ENCODE measurements at regions not wholly inside any gene's neighbourhood (a gene's known extent, or its start where the extent isn't known, plus 50 kb on each side); places are given as distances from the start of the nearest gene placed in this dataset.

GRCh38 chr5:171660434-171660833 is 125.2 kb upstream of the SMIM23 start:
- DNase-seq, result peak; percentile 13

GRCh38 chr5:171661143-171661542 is 124.5 kb upstream of the SMIM23 start:
- DNase-seq, result no peak

GRCh38 chr5:171663311-171664085 is 122.1 kb upstream of the SMIM23 start:
- DNase-seq, result no peak

DNA sequence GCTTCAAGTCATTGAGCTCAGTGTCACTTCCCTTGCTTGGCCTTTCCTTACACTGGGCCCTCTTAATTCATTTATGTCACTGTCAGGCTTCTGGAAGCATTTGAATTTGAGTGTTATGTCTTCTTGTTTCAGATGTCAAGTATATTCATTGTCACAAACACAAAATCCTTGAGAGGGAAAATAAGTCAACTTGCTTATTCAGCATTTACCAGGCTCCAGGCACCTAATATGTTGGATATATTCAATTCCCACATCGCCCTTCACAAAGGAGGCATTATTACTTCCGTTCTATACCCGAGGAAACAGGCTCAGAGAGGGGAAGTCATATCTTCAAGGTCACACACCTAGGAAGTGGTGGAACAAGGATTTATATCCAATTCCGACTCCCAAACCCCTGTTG is 121.1 kb upstream of the SMIM23 start:
- no peak for DNase-seq

- DNase-seq, result no peak
Measured at GRCh38 chr5:171666815-171667214, 118.8 kb upstream of the SMIM23 start.

DNA sequence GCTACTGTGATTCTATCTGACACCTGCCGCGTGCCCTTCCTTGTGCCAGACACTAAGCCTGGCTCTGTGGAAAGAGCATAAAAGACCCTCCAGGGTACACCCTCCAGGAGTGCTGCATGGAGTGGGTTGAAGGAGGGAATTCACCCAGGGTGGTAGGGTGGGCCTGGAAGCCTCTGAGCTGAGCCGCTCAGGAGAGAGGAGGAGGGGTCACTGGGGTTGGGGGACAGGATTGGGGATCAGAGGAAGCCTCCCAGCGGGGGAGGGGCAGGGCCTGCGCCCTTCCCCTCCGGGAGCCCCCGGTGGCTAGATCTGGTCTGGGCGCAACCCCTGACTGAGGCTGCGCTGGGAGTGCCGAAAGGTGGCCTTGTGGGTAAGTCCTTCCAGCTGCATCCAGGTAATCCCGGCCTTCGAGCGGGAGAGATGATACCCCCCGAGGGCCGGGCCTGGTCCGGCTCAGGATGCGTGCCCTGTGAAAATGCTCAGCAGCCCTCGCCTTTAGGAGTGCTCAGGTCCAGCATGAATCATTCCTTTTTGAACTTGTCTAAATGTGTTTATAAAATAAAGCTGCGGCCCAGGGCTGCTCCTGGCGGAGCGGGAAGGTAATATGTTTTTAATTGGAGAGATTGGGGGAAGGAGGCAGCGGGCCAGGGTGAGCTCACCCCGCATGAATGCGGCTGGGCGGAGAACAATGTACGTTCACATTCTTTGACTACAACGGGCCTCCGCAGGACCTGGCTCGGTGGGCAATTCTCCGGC is 118.1 kb upstream of the SMIM23 start:
- DNase-seq, result no peak

GRCh38 chr5:171668097-171668412 is 117.6 kb upstream of the SMIM23 start:
- no peak for DNase-seq

GRCh38 chr5:171669571-171669970 is 116.0 kb upstream of the SMIM23 start:
- no peak for DNase-seq

DNA sequence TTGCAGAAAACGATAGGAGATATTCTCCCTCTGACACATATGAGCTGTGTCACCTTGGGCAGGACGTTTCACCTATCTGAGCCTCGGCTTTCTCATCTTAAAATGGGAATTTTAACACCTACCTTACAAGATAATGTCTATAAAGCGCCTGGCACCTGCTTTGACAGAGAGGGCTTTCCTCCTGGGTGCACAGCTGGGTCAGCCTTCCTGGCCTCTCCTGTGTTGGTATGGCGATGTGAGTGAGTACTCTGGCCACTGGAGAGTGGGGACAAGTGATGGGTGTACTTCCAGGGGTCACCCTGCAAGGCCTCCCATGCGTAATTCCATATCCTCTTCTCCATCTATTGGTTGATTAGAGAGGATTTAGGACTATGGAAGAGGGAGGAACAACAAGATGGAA is 113.1 kb upstream of the SMIM23 start:
- no peak for DNase-seq

- no peak for DNase-seq
Measured at GRCh38 chr5:171673328-171673727, 112.3 kb upstream of the SMIM23 start.

GRCh38 chr5:171673840-171674239 is 111.8 kb upstream of the SMIM23 start:
- no peak for DNase-seq

- DNase-seq, result no peak
Measured at GRCh38 chr5:171675511-171675910, 110.1 kb upstream of the SMIM23 start.

GRCh38 chr5:171676286-171676944 is 109.2 kb upstream of the SMIM23 start:
- no peak for DNase-seq

DNA sequence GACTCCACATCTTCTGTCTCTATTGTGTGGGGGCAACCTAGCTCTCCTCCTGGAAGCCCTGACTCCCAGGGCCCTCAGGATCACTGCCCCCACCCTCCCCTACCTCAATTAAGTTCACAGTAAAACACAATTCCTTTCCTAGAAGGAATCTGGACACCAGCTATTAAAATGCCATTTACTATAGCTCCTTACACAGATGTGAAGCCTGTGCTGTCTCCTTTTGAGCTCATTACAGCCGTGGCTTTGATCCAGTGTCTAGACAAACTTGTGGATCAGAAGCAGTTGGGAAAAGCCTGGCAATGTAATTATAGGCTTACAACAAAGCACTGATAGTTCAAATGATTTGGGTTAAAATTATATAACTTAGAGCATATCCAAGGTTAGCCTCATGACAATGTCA is 107.0 kb upstream of the SMIM23 start:
- DNase-seq, result no peak

- no peak for DNase-seq
Measured at GRCh38 chr5:171680485-171680884, 105.1 kb upstream of the SMIM23 start.

DNA sequence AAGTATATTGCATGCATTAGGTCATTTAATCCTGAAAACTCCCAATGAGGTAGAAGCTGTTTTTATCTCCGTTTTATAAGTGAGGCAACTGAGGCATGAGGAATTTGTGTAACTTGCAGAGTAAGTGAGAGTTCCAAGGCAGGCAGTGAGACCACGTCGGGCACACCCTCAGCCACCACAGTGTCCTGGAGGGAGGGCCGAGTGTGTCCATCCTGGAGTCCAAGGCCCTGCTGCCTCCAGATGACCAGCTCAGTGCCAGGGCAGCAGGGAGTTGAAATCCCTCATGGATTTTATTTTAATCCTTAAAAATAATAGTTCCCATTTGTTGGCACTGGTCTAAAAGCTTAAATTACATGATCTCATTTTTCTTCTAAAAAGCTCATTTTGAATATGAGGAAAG is 104.6 kb upstream of the SMIM23 start:
- no peak for DNase-seq

DNA sequence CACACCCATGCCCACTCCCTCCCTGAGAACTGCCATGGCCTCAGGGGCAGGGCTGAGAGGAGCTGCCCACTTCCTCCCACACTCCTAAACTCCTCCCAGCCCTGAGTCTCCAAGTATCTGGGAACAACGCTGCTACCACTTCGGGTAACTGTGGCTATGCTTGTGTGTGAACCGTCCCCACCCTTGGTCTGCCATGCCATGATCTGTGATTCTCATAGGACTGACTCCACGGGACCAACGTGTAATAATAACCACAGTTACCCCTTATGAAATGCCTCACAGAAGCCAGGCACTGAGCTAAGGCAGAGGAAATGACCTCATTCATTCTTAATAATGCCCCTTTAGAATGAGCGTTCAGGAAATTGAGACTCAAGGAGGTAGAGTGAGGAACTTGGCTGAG is 103.9 kb upstream of the SMIM23 start:
- DNase-seq, result no peak

DNA sequence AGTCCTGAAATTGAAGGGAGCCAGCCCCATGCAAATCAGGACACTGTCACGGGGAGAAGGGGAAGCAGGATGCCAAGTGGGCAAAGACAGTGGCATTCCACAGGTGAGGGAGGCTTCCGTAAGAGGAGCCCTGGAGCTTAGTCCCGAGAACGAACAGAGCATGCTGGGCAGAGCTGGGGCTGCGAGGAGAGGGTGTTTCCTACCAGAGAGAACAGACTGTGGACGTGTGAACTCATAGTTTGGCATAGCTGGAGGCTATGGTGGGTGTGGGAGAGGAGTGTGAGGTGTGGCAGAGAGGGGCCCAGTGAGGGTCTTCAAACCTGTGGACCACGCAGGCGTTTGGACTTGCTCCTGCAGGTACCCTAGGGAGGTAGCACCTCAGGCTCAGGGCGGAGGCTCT is 102.8 kb upstream of the SMIM23 start:
- DNase-seq, result no peak

DNA sequence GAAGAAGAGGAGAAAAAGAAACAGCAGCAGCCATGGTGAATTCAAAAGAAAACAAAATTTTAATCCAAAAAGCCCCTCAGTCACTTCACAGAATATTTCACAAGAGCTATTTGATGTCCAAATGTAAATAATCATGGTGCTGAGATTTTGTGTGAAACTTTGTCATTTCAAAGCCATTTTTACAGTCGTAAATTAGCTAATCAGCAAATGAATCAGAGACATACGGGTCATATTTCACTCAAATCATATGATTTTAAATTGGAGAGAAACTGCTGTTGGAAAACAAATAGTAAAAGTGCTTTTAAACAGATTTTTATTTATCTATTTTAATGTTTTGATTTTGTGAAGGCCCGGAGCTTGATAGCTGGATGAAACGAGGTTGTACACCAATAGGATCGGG is 101.4 kb upstream of the SMIM23 start:
- DNase-seq, result no peak

DNA sequence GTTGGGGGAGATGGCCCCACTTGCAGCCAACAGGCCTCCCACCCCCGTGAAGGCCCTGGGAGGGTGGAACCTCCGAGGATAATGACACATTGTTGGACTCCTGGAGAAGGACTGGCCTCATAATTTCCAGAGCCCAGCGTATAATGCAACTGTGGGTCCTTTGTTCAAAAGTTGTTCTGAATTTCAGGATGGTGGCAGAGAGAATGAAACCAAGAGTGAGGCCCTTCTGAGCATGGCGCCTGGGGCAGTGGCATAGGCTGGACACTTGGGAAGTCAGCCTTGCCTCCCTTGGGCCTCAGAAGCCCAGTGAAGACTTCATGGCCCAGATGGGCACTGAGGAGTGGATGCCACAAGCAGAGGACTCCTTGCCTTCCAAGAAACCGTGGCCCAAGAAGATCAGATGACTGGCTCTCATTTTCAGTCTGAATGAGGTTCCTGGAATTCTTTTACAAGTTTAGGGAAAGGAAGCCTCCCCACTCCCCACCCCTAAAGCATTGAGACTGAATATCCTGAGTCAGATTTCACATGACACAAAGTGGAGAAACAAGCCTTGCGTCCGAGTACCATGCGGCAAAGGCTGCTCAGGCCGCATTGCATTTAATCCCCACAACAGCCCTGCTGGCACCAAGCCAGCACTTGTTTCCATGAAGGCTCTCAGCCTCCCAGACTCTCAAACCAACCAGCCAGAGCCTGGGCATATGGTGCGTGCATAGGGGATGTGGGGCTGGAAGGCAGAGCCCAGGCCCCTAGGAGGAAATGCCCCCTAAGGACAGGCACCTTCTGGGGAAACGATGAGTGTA is 96.7 kb upstream of the SMIM23 start:
- no peak for DNase-seq

GRCh38 chr5:171689853-171690417 is 95.7 kb upstream of the SMIM23 start:
- no peak for DNase-seq

GRCh38 chr5:171692107-171692506 is 93.5 kb upstream of the SMIM23 start:
- no peak for DNase-seq

GRCh38 chr5:171692936-171693335 is 92.7 kb upstream of the SMIM23 start:
- no peak for DNase-seq
